WTC11 (cell line): ENCODE measurements at regions not wholly inside any gene's neighbourhood (a gene's known extent, or its start where the extent isn't known, plus 50 kb on each side); places are given as distances from the start of the nearest gene placed in this dataset.

ENCODE experiments used
- ATAC-seq: fragments of 200-7000 bp; cut with Tn5 transposase; 2 replicates; pipeline ENCODE4 v1.10.0; 2021; ENCODE audit warnings: mild to moderate bottlenecking, moderate library complexity
- CTCF ChIA-PET: fragments of 300-600 bp; sonication (Branson Sonifier 250); formaldehyde crosslinking; loops from one replicate; lab custom pipeline; 2021; ENCODE audit warnings: antibody characterized with exemption; lab: Charles Lee
- POLR2A ChIA-PET: fragments of 350-600 bp; sonication (Branson Sonifier 250); formaldehyde crosslinking; loops from one replicate; lab custom pipeline; 2021; ENCODE audit warnings: antibody characterized with exemption; lab: Charles Lee
- DNase-seq: peaks from one replicate; pipeline ENCODE4 v3.0.0; 2021; ENCODE audit warnings: low spot score
- H3K27ac Mint-ChIP-seq: 2 replicates; pipeline ENCODE4 v1.8.0; 2021; ENCODE audit warnings: mixed read lengths
- H3K27me3 Mint-ChIP-seq: 2 replicates; pipeline ENCODE4 v1.8.0; 2021; ENCODE audit warnings: low read depth, mild to moderate bottlenecking, moderate library complexity, mixed read lengths
- H3K36me3 Mint-ChIP-seq: 2 replicates; pipeline ENCODE4 v1.8.0; 2021; ENCODE audit warnings: mixed read lengths
- H3K4me1 Mint-ChIP-seq: 2 replicates; pipeline ENCODE4 v1.8.0; 2022; ENCODE audit warnings: mixed read lengths
- H3K4me3 Mint-ChIP-seq: 2 replicates; pipeline ENCODE4 v1.8.0; 2021; ENCODE audit warnings: mild to moderate bottlenecking, moderate library complexity, mixed read lengths
- H3K9me3 Mint-ChIP-seq: 2 replicates; pipeline ENCODE4 v1.8.0; 2021; ENCODE audit warnings: mixed read lengths
- FOXP1 ChIP-seq: sonication (generic); formaldehyde crosslinking; IDR thresholded peaks from 2 replicates; pipeline ENCODE4 v1.8.0; 2022; ENCODE audit warnings: missing genetic modification reagents, mild to moderate bottlenecking, moderate library complexity, borderline replicate concordance
- MXD4 ChIP-seq: fragments of 250-450 bp; sonication (Bioruptor Pico); IDR thresholded peaks from 2 replicates; pipeline ENCODE4 v1.8.0; 2021; ENCODE audit warnings: mild to moderate bottlenecking, moderate library complexity, borderline replicate concordance
- RORB ChIP-seq: fragments of 250-450 bp; sonication (Bioruptor Pico); IDR thresholded peaks from 2 replicates; pipeline ENCODE4 v1.9.0; 2021; ENCODE audit warnings: mild to moderate bottlenecking
- SMAD4 ChIP-seq: sonication (generic); formaldehyde crosslinking; IDR thresholded peaks from 2 replicates; pipeline ENCODE4 v1.8.0; 2022; ENCODE audit warnings: mild to moderate bottlenecking, missing genetic modification reagents
- ZNF263 ChIP-seq: sonication (generic); formaldehyde crosslinking; IDR thresholded peaks from 2 replicates; pipeline ENCODE4 v1.8.1; 2022; ENCODE audit warnings: low read depth, mild to moderate bottlenecking, moderate library complexity, missing genetic modification reagents
- TF ChIP-seq, protein P1 (sequence below): sonication (generic); formaldehyde crosslinking; IDR thresholded peaks from 2 replicates; pipeline ENCODE4 v1.8.1; 2023; ENCODE audit warnings: mild to moderate bottlenecking, missing genetic modification reagents
- TF ChIP-seq, protein P2 (sequence below): sonication (generic); formaldehyde crosslinking; IDR thresholded peaks from 2 replicates; pipeline ENCODE4 v1.8.1; 2023; ENCODE audit warnings: mild to moderate bottlenecking, missing genetic modification reagents, moderate library complexity
- TF ChIP-seq, protein P3 (sequence below): sonication (generic); formaldehyde crosslinking; IDR thresholded peaks from 2 replicates; pipeline ENCODE4 v1.8.0; 2022; ENCODE audit warnings: mild to moderate bottlenecking, missing genetic modification reagents
- TF ChIP-seq, protein P4 (sequence below): sonication (generic); formaldehyde crosslinking; IDR thresholded peaks from 2 replicates; pipeline ENCODE4 v1.8.0; 2023; ENCODE audit warnings: missing genetic modification reagents
- TF ChIP-seq, protein P5 (sequence below): fragments of 250-450 bp; sonication (Bioruptor Pico); IDR thresholded peaks from 2 replicates; pipeline ENCODE4 v1.8.0; 2021; ENCODE audit warnings: mild to moderate bottlenecking

DNA sequence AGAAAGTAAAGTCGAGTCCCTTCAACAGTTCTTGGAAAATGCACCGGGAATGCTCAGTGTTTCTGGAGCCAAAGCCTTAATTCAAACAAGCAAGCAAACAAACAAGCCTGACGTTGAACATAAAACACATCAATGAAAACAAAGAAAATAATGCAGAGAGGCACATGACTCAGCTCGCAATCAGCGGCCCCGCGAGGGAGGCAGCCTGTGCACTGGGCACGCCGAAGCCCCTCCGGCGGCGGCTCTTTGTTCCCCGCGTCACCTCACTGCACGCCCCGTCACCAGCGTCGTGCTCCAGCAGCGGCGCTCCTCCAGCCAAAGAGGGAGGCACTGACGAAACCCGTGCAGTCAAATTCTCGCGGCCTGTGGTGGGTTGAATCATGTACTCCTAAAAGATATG lies 151.5 kb downstream of the DNAJB6 start (continued):
- TF ChIP-seq, protein P1, sequence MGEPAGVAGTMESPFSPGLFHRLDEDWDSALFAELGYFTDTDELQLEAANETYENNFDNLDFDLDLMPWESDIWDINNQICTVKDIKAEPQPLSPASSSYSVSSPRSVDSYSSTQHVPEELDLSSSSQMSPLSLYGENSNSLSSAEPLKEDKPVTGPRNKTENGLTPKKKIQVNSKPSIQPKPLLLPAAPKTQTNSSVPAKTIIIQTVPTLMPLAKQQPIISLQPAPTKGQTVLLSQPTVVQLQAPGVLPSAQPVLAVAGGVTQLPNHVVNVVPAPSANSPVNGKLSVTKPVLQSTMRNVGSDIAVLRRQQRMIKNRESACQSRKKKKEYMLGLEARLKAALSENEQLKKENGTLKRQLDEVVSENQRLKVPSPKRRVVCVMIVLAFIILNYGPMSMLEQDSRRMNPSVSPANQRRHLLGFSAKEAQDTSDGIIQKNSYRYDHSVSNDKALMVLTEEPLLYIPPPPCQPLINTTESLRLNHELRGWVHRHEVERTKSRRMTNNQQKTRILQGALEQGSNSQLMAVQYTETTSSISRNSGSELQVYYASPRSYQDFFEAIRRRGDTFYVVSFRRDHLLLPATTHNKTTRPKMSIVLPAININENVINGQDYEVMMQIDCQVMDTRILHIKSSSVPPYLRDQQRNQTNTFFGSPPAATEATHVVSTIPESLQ = no peak
- TF ChIP-seq, protein P2, sequence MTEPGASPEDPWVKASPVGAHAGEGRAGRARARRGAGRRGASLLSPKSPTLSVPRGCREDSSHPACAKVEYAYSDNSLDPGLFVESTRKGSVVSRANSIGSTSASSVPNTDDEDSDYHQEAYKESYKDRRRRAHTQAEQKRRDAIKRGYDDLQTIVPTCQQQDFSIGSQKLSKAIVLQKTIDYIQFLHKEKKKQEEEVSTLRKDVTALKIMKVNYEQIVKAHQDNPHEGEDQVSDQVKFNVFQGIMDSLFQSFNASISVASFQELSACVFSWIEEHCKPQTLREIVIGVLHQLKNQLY = no peak
- TF ChIP-seq RORB (CRISPR knock-in tag) (no peak), MXD4 (CRISPR knock-in tag) (no peak), ZNF263 (CRISPR knock-in tag) (no peak), SMAD4 (CRISPR knock-in tag) (no peak)
- TF ChIP-seq, protein P3, sequence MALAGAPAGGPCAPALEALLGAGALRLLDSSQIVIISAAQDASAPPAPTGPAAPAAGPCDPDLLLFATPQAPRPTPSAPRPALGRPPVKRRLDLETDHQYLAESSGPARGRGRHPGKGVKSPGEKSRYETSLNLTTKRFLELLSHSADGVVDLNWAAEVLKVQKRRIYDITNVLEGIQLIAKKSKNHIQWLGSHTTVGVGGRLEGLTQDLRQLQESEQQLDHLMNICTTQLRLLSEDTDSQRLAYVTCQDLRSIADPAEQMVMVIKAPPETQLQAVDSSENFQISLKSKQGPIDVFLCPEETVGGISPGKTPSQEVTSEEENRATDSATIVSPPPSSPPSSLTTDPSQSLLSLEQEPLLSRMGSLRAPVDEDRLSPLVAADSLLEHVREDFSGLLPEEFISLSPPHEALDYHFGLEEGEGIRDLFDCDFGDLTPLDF (CRISPR knock-in tag) = no peak
- TF ChIP-seq, protein P4, sequence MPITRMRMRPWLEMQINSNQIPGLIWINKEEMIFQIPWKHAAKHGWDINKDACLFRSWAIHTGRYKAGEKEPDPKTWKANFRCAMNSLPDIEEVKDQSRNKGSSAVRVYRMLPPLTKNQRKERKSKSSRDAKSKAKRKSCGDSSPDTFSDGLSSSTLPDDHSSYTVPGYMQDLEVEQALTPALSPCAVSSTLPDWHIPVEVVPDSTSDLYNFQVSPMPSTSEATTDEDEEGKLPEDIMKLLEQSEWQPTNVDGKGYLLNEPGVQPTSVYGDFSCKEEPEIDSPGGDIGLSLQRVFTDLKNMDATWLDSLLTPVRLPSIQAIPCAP (CRISPR knock-in tag) = no peak
- TF ChIP-seq, protein P5, sequence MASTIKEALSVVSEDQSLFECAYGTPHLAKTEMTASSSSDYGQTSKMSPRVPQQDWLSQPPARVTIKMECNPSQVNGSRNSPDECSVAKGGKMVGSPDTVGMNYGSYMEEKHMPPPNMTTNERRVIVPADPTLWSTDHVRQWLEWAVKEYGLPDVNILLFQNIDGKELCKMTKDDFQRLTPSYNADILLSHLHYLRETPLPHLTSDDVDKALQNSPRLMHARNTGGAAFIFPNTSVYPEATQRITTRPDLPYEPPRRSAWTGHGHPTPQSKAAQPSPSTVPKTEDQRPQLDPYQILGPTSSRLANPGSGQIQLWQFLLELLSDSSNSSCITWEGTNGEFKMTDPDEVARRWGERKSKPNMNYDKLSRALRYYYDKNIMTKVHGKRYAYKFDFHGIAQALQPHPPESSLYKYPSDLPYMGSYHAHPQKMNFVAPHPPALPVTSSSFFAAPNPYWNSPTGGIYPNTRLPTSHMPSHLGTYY = no peak

DNA sequence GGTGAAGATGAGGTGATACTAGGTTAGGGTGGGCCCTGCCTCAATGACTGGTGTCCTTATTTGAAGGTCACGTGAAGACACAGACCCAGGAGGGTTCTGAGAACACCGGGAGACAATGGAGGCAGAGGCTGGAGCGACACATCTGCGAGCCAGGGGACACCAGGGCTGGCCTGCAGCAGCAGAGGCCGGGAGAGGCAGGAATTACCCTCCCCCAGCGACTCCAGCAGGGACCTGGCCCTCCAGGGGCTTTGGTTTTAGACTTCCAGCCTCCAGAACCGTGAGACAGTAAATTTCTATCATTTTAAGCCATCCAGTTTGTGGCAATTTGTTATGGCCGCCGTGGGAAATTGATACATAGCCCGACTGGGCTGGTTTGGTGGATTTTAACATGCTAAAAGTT lies 152.2 kb downstream of the DNAJB6 start:
- no peak for TF ChIP-seq FOXP1 (CRISPR knock-in tag)
- Mint-ChIP-seq H3K36me3 (peaks cover 4% of the 10 kb centered on the region; the same call in 1 of the 2 replicates), H3K27ac (no peak overlapping the region), H3K4me1 (no peaks in the 10 kb centered on the region), H3K27me3 (peaks cover 20% of the 10 kb centered on the region), H3K4me3 (no peak overlapping the region), H3K9me3 (peaks cover 16% of the 10 kb centered on the region)
- DNase-seq = no peak
- POLR2A ChIA-PET = no interaction called here
- CTCF ChIA-PET = interaction anchor here (1.6 kb wide), 1 partner anchor 14 kb away, joined by 6 read pairs; no protein-coding TSS in a partner anchor
- ATAC-seq = no peak
